KG1 (cell line): ENCODE measurements at regions not wholly inside any gene's neighbourhood (a gene's known extent, or its start where the extent isn't known, plus 50 kb on each side); places are given as distances from the start of the nearest gene placed in this dataset.
"Not testable (repeated sequence)": the region's sequence is repeated elsewhere in the genome, so short reads cannot be mapped to it uniquely, and the experiment has no call there.

Source experiments
- DNase-seq: peaks from one replicate; lab custom pipeline; 2025; lab: John Stamatoyannopoulos, UW

GRCh38 chr12:107500307-107500706, 185.3 kb upstream of the PWP1 start:
- no peak for DNase-seq

- DNase-seq: no peak
Observed at GRCh38 chr12:107501681-107502080, 183.9 kb upstream of the PWP1 start.

GRCh38 chr12:107503129-107503855, 182.3 kb upstream of the PWP1 start:
- DNase-seq: no peak

GRCh38 chr12:107503887-107504885, 181.4 kb upstream of the PWP1 start:
- DNase-seq: no peak

- DNase-seq: no peak
Observed at GRCh38 chr12:107509421-107509820, 176.2 kb upstream of the PWP1 start.

- DNase-seq: no peak
Observed at GRCh38 chr12:107510211-107510610, 175.4 kb upstream of the PWP1 start.

GRCh38 chr12:107511292-107511691, 174.3 kb upstream of the PWP1 start:
- no peak for DNase-seq

GRCh38 chr12:107512391-107512790, 173.2 kb upstream of the PWP1 start:
- DNase-seq: no peak

GRCh38 chr12:107513184-107513583, 172.4 kb upstream of the PWP1 start:
- no peak for DNase-seq

- DNase-seq: no peak
Observed at GRCh38 chr12:107513636-107514400, 171.8 kb upstream of the PWP1 start.

GRCh38 chr12:107514887-107515445, 170.6 kb upstream of the PWP1 start:
- DNase-seq: no peak

- no peak for DNase-seq
Observed at GRCh38 chr12:107515446-107515958, 170.1 kb upstream of the PWP1 start.

- not testable (repeated sequence) for DNase-seq
Observed at GRCh38 chr12:107517816-107518215, 167.8 kb upstream of the PWP1 start.

- no peak for DNase-seq
Observed at GRCh38 chr12:107518868-107519267, 166.7 kb upstream of the PWP1 start.

GRCh38 chr12:107519906-107520859, 165.4 kb upstream of the PWP1 start:
- DNase-seq: no peak

GRCh38 chr12:107521826-107522355, 163.7 kb upstream of the PWP1 start:
- DNase-seq: no peak

- no peak for DNase-seq
Observed at GRCh38 chr12:107522692-107523477, 162.7 kb upstream of the PWP1 start.

GRCh38 chr12:107523775-107524535, 161.6 kb upstream of the PWP1 start:
- DNase-seq: no peak
